GM21825 (cell line): ENCODE measurements at regions not wholly inside any gene's neighbourhood (a gene's known extent, or its start where the extent isn't known, plus 50 kb on each side); places are given as distances from the start of the nearest gene placed in this dataset.

ENCODE experiments used
- ATAC-seq: cut with Tn5 transposase; IDR thresholded peaks from one replicate; pipeline ENCODE4 v1.9.1; 2021; ENCODE audit warnings: mild to moderate bottlenecking, moderate library complexity; ENCODE audit not compliant: unreplicated experiment

- ATAC-seq, result no peak
Measured at GRCh38 chr5:40292006-40292405, 387.7 kb upstream of the PTGER4 start.

- ATAC-seq, result no peak
Measured at GRCh38 chr5:40291338-40291737, 388.4 kb upstream of the PTGER4 start.

- no peak for ATAC-seq
Measured at GRCh38 chr5:40288800-40289485, 390.8 kb upstream of the PTGER4 start.

GRCh38 chr5:40284863-40285262 is 394.9 kb upstream of the PTGER4 start:
- no peak for ATAC-seq

GRCh38 chr5:40278881-40279280 is 400.8 kb upstream of the PTGER4 start:
- no peak for ATAC-seq

- ATAC-seq, result no peak
Measured at GRCh38 chr5:40277161-40277906, 402.4 kb upstream of the PTGER4 start.

GRCh38 chr5:40276426-40277102 is 403.2 kb upstream of the PTGER4 start:
- ATAC-seq, result no peak

GRCh38 chr5:40274568-40274967 is 405.1 kb upstream of the PTGER4 start:
- ATAC-seq, result no peak

GRCh38 chr5:40273936-40274335 is 405.8 kb upstream of the PTGER4 start:
- no peak for ATAC-seq

GRCh38 chr5:40271476-40271875 is 408.2 kb upstream of the PTGER4 start:
- ATAC-seq, result no peak

- no peak for ATAC-seq
Measured at GRCh38 chr5:40270274-40270845, 409.4 kb upstream of the PTGER4 start.

GRCh38 chr5:40268088-40268487 is 411.6 kb upstream of the PTGER4 start:
- no peak for ATAC-seq

GRCh38 chr5:40266952-40267351 is 412.8 kb upstream of the PTGER4 start:
- ATAC-seq, result no peak

GRCh38 chr5:40261984-40262383 is 417.7 kb upstream of the PTGER4 start:
- ATAC-seq, result no peak

GRCh38 chr5:40260361-40260760 is 419.4 kb upstream of the PTGER4 start:
- ATAC-seq, result no peak

GRCh38 chr5:40258222-40258621 is 421.5 kb upstream of the PTGER4 start:
- no peak for ATAC-seq

GRCh38 chr5:40240671-40241070 is 439.0 kb upstream of the PTGER4 start:
- no peak for ATAC-seq

GRCh38 chr5:40240111-40240510 is 439.6 kb upstream of the PTGER4 start:
- ATAC-seq, result no peak

- no peak for ATAC-seq
Measured at GRCh38 chr5:40238066-40238745, 441.5 kb upstream of the PTGER4 start.

GRCh38 chr5:40235471-40236400 is 444.0 kb upstream of the PTGER4 start:
- ATAC-seq, result no peak
